ENCODE measurements at regions not wholly inside any gene's neighbourhood (a gene's known extent, or its start where the extent isn't known, plus 50 kb on each side); places are given as distances from the start of the nearest gene placed in this dataset.

DNA sequence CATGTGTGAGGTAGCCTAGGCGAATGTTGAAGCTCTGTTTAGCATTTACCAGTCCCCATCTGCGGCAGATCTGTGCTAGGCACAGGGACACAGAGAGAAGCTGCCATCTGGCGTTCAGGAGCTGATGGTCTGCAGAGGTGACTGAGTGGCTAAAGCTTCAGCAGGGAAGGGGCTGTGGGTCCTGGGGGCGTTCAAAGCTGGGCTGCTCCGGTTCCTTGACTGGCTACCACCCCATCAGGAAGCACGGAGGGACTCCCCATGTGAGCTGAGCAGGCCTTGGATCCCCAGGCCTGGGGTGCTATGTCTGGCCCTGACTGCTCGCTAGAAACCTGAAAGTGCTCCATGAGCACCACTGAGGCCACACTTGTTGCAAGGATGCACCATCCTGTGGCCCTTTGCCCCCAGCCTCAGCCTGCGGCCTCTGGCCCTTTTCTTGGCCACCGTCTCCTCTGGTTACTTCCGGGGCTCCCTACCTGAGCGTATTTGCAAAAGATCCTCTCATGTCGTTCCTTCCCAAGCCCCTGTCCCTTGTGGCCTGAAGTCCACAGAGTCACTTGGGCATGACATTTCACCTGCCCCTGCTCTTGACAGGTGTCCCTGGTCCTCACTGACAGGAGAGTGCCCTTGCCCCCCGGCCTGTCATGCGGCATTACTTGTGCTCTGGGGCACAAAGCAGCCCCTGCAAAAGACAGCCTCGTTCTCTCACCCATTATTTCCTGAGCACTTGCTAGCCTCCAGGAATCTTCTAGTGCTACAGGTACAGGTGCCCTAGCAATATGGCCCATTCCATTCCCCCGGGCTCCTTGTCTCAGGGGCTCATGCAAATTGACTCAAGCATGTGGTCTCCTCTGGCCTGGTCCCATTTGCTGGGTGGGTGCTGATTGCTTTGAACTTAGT is 108.1 kb downstream of the GLRX3 start:
- Histone ChIP-seq H3K9ac (ENCODE audit: low read depth, low read length) (no peak overlapping the region), H3K27me3 (ENCODE audit: insufficient read depth, low read length) (no peaks in the 10 kb centered on the region), H3K4me3 (ENCODE audit: low read length) (no peak overlapping the region), H3K27ac (ENCODE audit: low read length) (no peak overlapping the region), H3K4me1 (ENCODE audit: insufficient read depth, low read length) (no peaks in the 10 kb centered on the region), H3K36me3 (ENCODE audit: insufficient read depth, low read depth, low read length) (no peaks in the 10 kb centered on the region), H3K9me3 (ENCODE audit: insufficient read depth, low read depth, low read length) (peaks cover 15% of the 10 kb centered on the region)

DNA sequence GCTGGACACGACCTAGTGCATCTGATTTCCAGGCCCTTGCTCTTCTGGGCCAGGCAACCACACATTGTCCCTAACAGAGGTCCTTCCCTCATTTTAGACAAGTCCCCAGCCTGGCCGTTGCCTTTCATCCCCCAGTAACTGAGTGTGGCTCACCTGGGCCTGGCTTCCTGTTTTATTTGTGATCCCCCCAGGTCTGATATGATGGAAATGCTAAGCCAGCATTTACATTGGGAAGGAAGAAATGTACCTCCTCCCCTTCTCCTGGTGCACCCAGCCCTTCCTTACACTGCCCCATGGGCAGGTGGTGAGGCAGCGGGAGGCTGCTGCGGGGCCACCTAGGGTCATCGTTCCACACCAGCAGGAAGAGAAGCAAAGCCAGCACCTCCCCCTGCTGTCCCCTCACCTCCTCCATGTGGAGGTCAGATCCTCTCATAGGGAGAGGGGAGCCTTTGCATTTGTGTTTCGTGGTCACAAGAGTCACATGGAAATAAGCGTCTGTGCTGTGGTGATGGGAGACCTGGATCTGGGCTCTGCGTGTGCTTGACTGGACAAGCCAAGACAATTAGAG is 108.8 kb downstream of the GLRX3 start:
- Histone ChIP-seq H3K27me3 (ENCODE audit: insufficient read depth, low read length) (no peaks in the 10 kb centered on the region), H3K27ac (ENCODE audit: low read length) (no peak overlapping the region), H3K4me1 (ENCODE audit: insufficient read depth, low read length) (no peaks in the 10 kb centered on the region), H3K36me3 (ENCODE audit: insufficient read depth, low read depth, low read length) (no peaks in the 10 kb centered on the region), H3K4me3 (ENCODE audit: low read length) (no peak overlapping the region), H3K9me3 (ENCODE audit: insufficient read depth, low read depth, low read length) (peaks cover 15% of the 10 kb centered on the region), H3K9ac (ENCODE audit: low read depth, low read length) (no peak overlapping the region)

DNA sequence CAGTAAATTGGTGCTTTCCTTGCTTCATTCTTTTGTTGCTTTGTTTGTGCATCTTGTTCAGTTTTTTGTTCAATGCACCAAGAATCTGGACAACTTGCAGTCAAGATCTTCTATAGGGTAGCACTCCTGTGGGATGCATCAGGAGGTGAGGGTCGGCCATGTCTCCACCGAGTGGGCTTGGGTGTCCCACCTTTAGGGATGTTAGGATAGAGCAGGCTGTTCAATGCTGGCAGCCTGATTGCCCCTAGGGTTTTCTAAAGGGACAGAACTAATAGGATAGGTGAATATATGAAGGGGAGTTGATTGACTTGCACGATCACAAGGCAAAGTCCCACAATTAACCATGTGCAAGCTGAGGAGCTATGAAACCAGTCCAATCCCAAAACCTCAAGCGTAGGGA is 109.9 kb downstream of the GLRX3 start:
- Histone ChIP-seq H3K4me3 (ENCODE audit: low read length) (no peak overlapping the region), H3K36me3 (ENCODE audit: insufficient read depth, low read depth, low read length) (no peaks in the 10 kb centered on the region), H3K27me3 (ENCODE audit: insufficient read depth, low read length) (no peaks in the 10 kb centered on the region), H3K9me3 (ENCODE audit: insufficient read depth, low read depth, low read length) (peaks cover 10% of the 10 kb centered on the region), H3K4me1 (ENCODE audit: insufficient read depth, low read length) (no peaks in the 10 kb centered on the region), H3K9ac (ENCODE audit: low read depth, low read length) (no peak overlapping the region), H3K27ac (ENCODE audit: low read length) (no peak overlapping the region)

DNA sequence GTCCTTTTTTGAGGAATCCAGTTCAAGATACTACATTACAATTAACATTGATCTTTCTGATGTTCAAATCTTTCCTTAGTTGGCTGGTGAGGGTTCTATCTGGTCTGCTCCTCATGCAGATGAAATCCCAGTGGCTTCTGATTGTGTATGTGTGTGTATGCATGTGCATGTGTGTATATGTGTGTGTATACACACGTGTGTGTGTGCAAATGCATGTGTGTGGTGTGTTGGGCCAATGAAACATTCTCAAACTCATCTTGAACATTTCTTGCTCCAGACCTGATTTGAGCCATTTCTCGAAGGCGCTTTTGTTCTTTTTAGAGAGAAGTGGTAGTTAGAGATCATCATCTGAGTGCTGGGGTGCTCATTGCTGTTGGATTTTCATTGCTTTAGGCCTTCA is 113.9 kb downstream of the GLRX3 start:
- no peaks in the 10 kb centered on the region for H3K27me3 ChIP-seq (ENCODE audit: insufficient read depth, low read length)
- no peaks in the 10 kb centered on the region for H3K36me3 ChIP-seq (ENCODE audit: insufficient read depth, low read depth, low read length)
- H3K4me1 ChIP-seq (ENCODE audit: insufficient read depth, low read length): no peaks in the 10 kb centered on the region
- H3K27ac ChIP-seq (ENCODE audit: low read length): no peak overlapping the region
- peaks cover 3% of the 10 kb centered on the region for H3K9me3 ChIP-seq (ENCODE audit: insufficient read depth, low read depth, low read length)
- H3K4me3 ChIP-seq (ENCODE audit: low read length): no peak overlapping the region
- no peak overlapping the region for H3K9ac ChIP-seq (ENCODE audit: low read depth, low read length)

DNA sequence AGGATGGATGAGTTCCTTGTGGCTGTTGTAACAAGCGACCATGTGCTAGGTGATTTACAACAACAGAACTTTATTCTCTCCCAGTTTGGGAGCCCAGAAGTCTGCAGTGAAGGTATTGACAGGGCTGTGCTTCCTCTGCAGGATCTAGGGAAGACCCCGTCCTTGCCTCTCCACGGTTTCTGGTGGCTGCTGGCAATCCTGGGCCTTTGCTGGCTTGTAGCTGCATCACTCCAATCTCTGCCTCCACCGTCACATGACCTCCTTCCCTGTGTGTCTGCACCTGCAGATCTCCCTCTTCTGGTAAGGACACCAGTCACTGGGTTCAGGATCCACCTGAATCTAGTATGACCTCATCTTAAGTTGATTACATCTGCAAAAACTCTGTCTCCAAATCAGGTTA is 115.6 kb downstream of the GLRX3 start:
- no peaks in the 10 kb centered on the region for H3K36me3 ChIP-seq (ENCODE audit: insufficient read depth, low read depth, low read length)
- no peak overlapping the region for H3K27ac ChIP-seq (ENCODE audit: low read length)
- no peaks in the 10 kb centered on the region for H3K27me3 ChIP-seq (ENCODE audit: insufficient read depth, low read length)
- H3K4me1 ChIP-seq (ENCODE audit: insufficient read depth, low read length): no peaks in the 10 kb centered on the region
- H3K9ac ChIP-seq (ENCODE audit: low read depth, low read length): no peak overlapping the region
- H3K9me3 ChIP-seq (ENCODE audit: insufficient read depth, low read depth, low read length): no peaks in the 10 kb centered on the region; the same call in 1 of the 2 replicates
- no peak overlapping the region for H3K4me3 ChIP-seq (ENCODE audit: low read length)

DNA sequence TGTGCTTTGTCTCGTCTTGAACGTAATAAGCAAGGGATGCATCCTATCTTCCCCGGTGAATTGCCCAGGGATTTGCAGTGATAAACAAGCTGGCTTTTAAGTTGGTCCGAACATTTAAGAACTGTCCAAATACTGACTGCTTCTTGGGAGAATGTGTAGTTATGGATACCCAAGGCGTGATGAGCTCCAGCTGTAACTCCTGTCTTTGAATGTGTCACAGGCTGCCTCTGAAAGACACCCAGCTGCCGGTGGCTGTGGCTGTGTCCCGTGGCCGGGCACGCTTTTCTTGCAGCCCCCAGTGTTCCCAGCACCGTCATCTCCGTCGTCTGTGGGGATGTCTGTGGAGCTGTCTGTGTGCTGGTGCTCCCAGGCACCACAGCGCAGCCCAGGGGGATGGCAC is 118.1 kb downstream of the GLRX3 start:
- H3K9me3 ChIP-seq (ENCODE audit: insufficient read depth, low read depth, low read length): peaks cover 3% of the 10 kb centered on the region; the same call in 1 of the 2 replicates
- no peak overlapping the region for H3K27ac ChIP-seq (ENCODE audit: low read length)
- no peak overlapping the region for H3K9ac ChIP-seq (ENCODE audit: low read depth, low read length)
- no peaks in the 10 kb centered on the region for H3K4me1 ChIP-seq (ENCODE audit: insufficient read depth, low read length)
- no peaks in the 10 kb centered on the region for H3K27me3 ChIP-seq (ENCODE audit: insufficient read depth, low read length)
- no peaks in the 10 kb centered on the region for H3K36me3 ChIP-seq (ENCODE audit: insufficient read depth, low read depth, low read length)
- no peak overlapping the region for H3K4me3 ChIP-seq (ENCODE audit: low read length)

DNA sequence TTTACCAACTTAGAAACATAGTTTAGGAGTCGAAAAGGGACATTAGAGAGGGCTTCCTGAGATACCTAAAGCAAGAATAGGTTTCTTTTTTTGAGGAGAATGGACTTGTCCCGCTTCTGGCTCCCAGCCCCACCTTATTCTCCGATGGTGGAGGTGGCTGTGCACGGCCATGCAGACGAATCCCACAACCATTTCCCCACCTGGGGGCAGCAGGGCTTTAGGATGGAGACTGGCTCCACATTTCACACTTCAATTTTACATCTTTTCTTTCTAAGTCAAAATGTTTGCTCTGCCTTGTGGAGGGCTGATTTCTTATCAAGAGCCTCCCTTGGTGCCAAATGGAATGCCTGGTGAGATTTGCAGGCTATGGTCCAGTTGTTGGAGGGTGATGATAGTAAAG is 118.5 kb downstream of the GLRX3 start:
- Histone ChIP-seq H3K27me3 (ENCODE audit: insufficient read depth, low read length) (no peaks in the 10 kb centered on the region), H3K27ac (ENCODE audit: low read length) (no peak overlapping the region), H3K9me3 (ENCODE audit: insufficient read depth, low read depth, low read length) (peaks cover 3% of the 10 kb centered on the region; the same call in 1 of the 2 replicates), H3K36me3 (ENCODE audit: insufficient read depth, low read depth, low read length) (no peaks in the 10 kb centered on the region), H3K4me3 (ENCODE audit: low read length) (no peak overlapping the region), H3K4me1 (ENCODE audit: insufficient read depth, low read length) (no peaks in the 10 kb centered on the region), H3K9ac (ENCODE audit: low read depth, low read length) (no peak overlapping the region)

DNA sequence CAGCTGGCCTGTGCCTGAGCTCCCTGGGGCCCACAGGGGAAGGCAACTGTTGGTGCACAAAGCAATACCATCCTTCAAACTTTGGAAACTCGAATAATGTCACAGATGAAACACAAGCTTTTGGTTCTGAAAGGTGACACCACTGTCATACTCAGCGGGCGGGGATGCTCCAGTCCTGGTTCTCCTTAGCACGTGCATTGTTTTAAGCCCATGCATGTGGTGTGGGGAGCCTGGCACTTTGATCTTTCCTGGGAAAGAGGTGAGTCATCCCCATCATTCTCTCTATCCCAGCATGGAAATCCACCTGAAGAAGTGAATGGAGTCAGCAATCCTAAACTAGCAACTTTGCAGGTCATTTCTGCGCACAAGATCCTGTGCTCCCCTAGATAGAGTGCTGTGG is 119.6 kb downstream of the GLRX3 start:
- H3K9ac ChIP-seq (ENCODE audit: low read depth, low read length): no peak overlapping the region
- no peaks in the 10 kb centered on the region for H3K36me3 ChIP-seq (ENCODE audit: insufficient read depth, low read depth, low read length)
- H3K4me1 ChIP-seq (ENCODE audit: insufficient read depth, low read length): no peaks in the 10 kb centered on the region
- no peak overlapping the region for H3K27ac ChIP-seq (ENCODE audit: low read length)
- peaks cover 3% of the 10 kb centered on the region; the same call in 1 of the 2 replicates for H3K9me3 ChIP-seq (ENCODE audit: insufficient read depth, low read depth, low read length)
- no peak overlapping the region for H3K4me3 ChIP-seq (ENCODE audit: low read length)
- H3K27me3 ChIP-seq (ENCODE audit: insufficient read depth, low read length): no peaks in the 10 kb centered on the region

DNA sequence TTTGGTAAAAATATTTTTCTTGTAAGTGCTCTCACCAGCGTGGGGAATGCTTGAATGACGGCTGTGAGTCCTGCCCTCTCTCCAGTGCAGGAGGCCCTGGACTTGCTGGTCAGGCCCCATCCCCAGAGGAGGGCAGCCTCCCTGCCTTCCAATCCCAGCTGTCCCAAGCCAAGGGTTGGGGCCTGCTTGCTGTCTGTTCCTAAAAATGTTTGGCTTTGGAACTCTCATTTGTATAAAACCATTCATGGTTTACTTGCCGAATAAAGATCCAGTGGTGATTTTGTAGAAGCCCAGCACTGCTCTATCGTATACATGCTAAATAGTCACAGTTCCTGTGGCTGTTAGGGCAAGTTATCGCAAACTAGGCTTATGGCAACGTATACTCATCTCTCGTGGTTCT is 121.7 kb downstream of the GLRX3 start:
- Histone ChIP-seq H3K4me3 (ENCODE audit: low read length) (no peak overlapping the region), H3K27me3 (ENCODE audit: insufficient read depth, low read length) (no peaks in the 10 kb centered on the region), H3K36me3 (ENCODE audit: insufficient read depth, low read depth, low read length) (no peaks in the 10 kb centered on the region), H3K9ac (ENCODE audit: low read depth, low read length) (no peak overlapping the region), H3K4me1 (ENCODE audit: insufficient read depth, low read length) (no peaks in the 10 kb centered on the region), H3K27ac (ENCODE audit: low read length) (no peak overlapping the region), H3K9me3 (ENCODE audit: insufficient read depth, low read depth, low read length) (peaks cover 12% of the 10 kb centered on the region)

DNA sequence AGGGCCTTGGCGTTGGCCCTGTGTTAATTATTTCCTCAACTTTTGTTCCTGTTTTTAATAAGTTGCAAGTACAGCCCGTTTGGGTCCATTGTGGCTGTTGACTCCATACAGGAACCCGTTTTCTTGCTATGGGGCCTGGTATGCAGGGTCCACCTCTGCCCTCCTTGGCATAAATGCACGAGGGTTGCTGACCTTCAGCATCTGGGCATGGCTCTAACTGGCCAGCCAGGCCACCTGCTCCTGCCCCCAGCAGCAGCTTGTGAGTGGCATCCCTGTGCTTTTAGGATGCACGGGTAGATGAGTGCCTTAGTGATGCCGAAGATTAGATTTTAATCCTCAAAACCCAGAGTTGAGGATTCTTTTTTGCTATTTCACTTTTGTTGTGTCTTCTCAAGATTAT is 123.2 kb downstream of the GLRX3 start:
- Histone ChIP-seq H3K27ac (ENCODE audit: low read length) (no peak overlapping the region), H3K4me1 (ENCODE audit: insufficient read depth, low read length) (no peaks in the 10 kb centered on the region), H3K9ac (ENCODE audit: low read depth, low read length) (no peak overlapping the region), H3K4me3 (ENCODE audit: low read length) (no peak overlapping the region), H3K27me3 (ENCODE audit: insufficient read depth, low read length) (no peaks in the 10 kb centered on the region), H3K9me3 (ENCODE audit: insufficient read depth, low read depth, low read length) (peaks cover 27% of the 10 kb centered on the region), H3K36me3 (ENCODE audit: insufficient read depth, low read depth, low read length) (no peaks in the 10 kb centered on the region)

DNA sequence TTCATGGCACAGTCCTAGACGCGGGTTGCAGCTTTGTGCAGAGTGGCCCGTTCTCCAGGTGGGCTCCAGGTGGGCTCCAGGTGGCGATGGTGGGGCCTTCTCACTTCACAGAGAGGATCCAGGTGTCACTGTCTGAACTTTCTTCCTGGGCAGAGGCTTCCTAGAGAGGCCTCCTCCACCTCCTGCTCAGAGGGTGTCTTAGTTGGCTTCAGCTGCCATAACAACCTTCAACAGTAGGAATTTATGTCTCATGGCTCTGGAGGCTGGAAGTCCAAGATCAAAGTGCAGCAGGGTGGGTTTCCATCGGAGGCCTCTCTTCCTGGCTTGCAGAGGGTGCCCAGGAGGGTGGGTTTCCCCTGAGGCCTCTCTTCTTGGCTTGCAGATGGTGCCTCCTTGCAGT is 125.1 kb downstream of the GLRX3 start:
- H3K27me3 ChIP-seq (ENCODE audit: insufficient read depth, low read length): no peaks in the 10 kb centered on the region
- no peak overlapping the region for H3K9ac ChIP-seq (ENCODE audit: low read depth, low read length)
- H3K36me3 ChIP-seq (ENCODE audit: insufficient read depth, low read depth, low read length): no peaks in the 10 kb centered on the region
- H3K27ac ChIP-seq (ENCODE audit: low read length): no peak overlapping the region
- H3K4me3 ChIP-seq (ENCODE audit: low read length): no peak overlapping the region
- H3K9me3 ChIP-seq (ENCODE audit: insufficient read depth, low read depth, low read length): peaks cover 34% of the 10 kb centered on the region
- no peaks in the 10 kb centered on the region for H3K4me1 ChIP-seq (ENCODE audit: insufficient read depth, low read length)

DNA sequence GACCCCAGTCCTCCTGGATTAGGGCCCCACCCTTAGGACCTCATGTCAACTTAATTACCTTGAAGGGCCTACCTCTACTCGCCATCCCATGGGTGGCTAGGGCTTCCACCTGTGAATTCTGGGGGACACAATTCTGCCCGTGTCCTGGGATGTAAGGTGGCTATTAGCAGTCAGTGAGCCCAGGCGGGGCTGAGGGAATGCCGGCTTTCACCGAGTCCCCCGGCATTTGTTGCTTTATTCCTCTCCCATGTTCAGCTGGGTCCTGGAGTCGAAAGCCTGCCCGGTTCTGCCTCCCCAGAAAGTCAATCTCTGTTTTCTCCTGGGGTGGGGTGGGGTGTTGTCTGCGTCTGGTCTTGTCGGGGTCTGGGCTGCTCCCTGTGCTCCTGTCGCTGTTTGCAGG is 125.6 kb downstream of the GLRX3 start:
- no peaks in the 10 kb centered on the region for H3K27me3 ChIP-seq (ENCODE audit: insufficient read depth, low read length)
- no peaks in the 10 kb centered on the region for H3K4me1 ChIP-seq (ENCODE audit: insufficient read depth, low read length)
- no peak overlapping the region for H3K27ac ChIP-seq (ENCODE audit: low read length)
- no peak overlapping the region for H3K4me3 ChIP-seq (ENCODE audit: low read length)
- H3K9ac ChIP-seq (ENCODE audit: low read depth, low read length): no peak overlapping the region
- peaks cover 34% of the 10 kb centered on the region for H3K9me3 ChIP-seq (ENCODE audit: insufficient read depth, low read depth, low read length)
- H3K36me3 ChIP-seq (ENCODE audit: insufficient read depth, low read depth, low read length): no peaks in the 10 kb centered on the region
